Hindlimb muscle (tissue), 1 donor: ENCODE measurements at regions not wholly inside any gene's neighbourhood (a gene's known extent, or its start where the extent isn't known, plus 50 kb on each side); places are given as distances from the start of the nearest gene placed in this dataset.
"Not testable (repeated sequence)": the region's sequence is repeated elsewhere in the genome, so short reads cannot be mapped to it uniquely, and the experiment has no call there.

Experiments used
- DNase-seq: peaks from one replicate; pipeline ENCODE4 v3.0.0-alpha.2; 2013

GRCh38 chr1:96520579-96520947, 201.0 kb upstream of the PTBP2 start:
- peak; percentile 34 for DNase-seq

GRCh38 chr1:96521010-96521409, 200.6 kb upstream of the PTBP2 start:
- no peak for DNase-seq

GRCh38 chr1:96521994-96522760, 199.4 kb upstream of the PTBP2 start:
- no peak for DNase-seq

GRCh38 chr1:96522927-96523326, 198.7 kb upstream of the PTBP2 start:
- no peak for DNase-seq

GRCh38 chr1:96524100-96524499, 197.5 kb upstream of the PTBP2 start:
- DNase-seq = no peak

GRCh38 chr1:96525657-96526557, 195.7 kb upstream of the PTBP2 start:
- DNase-seq = peak; percentile 48

- DNase-seq = not testable (repeated sequence)
These were observed 192.9 kb upstream of the PTBP2 start for GRCh38 chr1:96528672-96529071.

GRCh38 chr1:96533820-96534219, 187.8 kb upstream of the PTBP2 start:
- DNase-seq = no peak

- no peak for DNase-seq
These were observed 185.0 kb upstream of the PTBP2 start for GRCh38 chr1:96536581-96536980.

- DNase-seq = peak; percentile 80
These were observed 183.4 kb upstream of the PTBP2 start for GRCh38 chr1:96538111-96538641.

GRCh38 chr1:96538883-96539282, 182.7 kb upstream of the PTBP2 start:
- peak; percentile 92 for DNase-seq

- DNase-seq = no peak
These were observed 180.1 kb upstream of the PTBP2 start for GRCh38 chr1:96541491-96541890.

GRCh38 chr1:96544051-96544830, 177.3 kb upstream of the PTBP2 start:
- no peak for DNase-seq

GRCh38 chr1:96544831-96545221, 176.8 kb upstream of the PTBP2 start:
- DNase-seq = no peak

- no peak for DNase-seq
These were observed 175.5 kb upstream of the PTBP2 start for GRCh38 chr1:96545935-96546656.

GRCh38 chr1:96550061-96550460, 171.5 kb upstream of the PTBP2 start:
- peak; percentile 27 for DNase-seq

GRCh38 chr1:96552451-96552850, 169.1 kb upstream of the PTBP2 start:
- no peak for DNase-seq

GRCh38 chr1:96553811-96554210, 167.8 kb upstream of the PTBP2 start:
- no peak for DNase-seq

GRCh38 chr1:96554364-96554763, 167.2 kb upstream of the PTBP2 start:
- DNase-seq = no peak

- no peak for DNase-seq
These were observed 164.2 kb upstream of the PTBP2 start for GRCh38 chr1:96557336-96557735.

- no peak for DNase-seq
These were observed 162.9 kb upstream of the PTBP2 start for GRCh38 chr1:96558635-96559034.

- DNase-seq = no peak
These were observed 162.4 kb upstream of the PTBP2 start for GRCh38 chr1:96559181-96559580.
